Neuron (in vitro differentiated cells): ENCODE measurements at regions not wholly inside any gene's neighbourhood (a gene's known extent, or its start where the extent isn't known, plus 50 kb on each side); places are given as distances from the start of the nearest gene placed in this dataset.
"Not testable (repeated sequence)": the region's sequence is repeated elsewhere in the genome, so short reads cannot be mapped to it uniquely, and the experiment has no call there.

Experiments used
- H2AFZ ChIP-seq: one replicate; pipeline ENCODE4 v1.6.1; 2013; ENCODE audit warnings: low read depth, mild to moderate bottlenecking, inconsistent platforms, low read length, moderate library complexity
- H3K27me3 ChIP-seq: one replicate; pipeline ENCODE4 v1.6.1; 2013; ENCODE audit warnings: low read length; ENCODE audit not compliant: insufficient read depth
- H3K36me3 ChIP-seq: one replicate; pipeline ENCODE4 v1.6.1; 2013; ENCODE audit warnings: low read length; ENCODE audit not compliant: insufficient read depth
- H3K4me1 ChIP-seq: one replicate; pipeline ENCODE4 v1.6.1; 2013; ENCODE audit warnings: low read length; ENCODE audit not compliant: insufficient read depth
- H3K4me3 ChIP-seq: 2 replicates; pipeline ENCODE4 v1.5.1; 2013; ENCODE audit warnings: mild to moderate bottlenecking, low read length, moderate library complexity
- H3K9me3 ChIP-seq: one replicate; pipeline ENCODE4 v1.6.1; 2013; ENCODE audit warnings: low read length

DNA sequence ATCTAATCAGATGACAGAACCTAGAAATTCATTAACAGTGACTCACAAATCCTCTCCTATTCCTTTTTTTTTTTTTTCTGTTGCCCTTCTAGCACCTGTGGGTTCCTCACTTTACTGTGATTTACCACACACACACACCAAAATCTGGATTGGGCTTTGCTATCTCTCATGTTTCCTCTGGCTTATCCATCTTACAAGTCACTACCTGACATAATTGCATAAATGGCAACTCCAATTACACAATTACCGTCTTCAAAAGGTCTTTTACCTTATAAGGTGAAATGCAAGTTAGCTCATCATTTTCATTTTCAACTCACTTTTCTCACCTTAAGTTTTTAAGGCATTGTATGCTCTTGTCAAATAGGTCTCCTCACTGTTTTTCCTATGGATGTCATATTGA is 426.3 kb upstream of the MEF2C start:
- Histone ChIP-seq H3K36me3 (no peaks in the 10 kb centered on the region), H3K27me3 (no peaks in the 10 kb centered on the region), H2AFZ (no peak overlapping the region), H3K9me3 (no peaks in the 10 kb centered on the region), H3K4me1 (peaks cover 9% of the 10 kb centered on the region), H3K4me3 (no peak overlapping the region)

DNA sequence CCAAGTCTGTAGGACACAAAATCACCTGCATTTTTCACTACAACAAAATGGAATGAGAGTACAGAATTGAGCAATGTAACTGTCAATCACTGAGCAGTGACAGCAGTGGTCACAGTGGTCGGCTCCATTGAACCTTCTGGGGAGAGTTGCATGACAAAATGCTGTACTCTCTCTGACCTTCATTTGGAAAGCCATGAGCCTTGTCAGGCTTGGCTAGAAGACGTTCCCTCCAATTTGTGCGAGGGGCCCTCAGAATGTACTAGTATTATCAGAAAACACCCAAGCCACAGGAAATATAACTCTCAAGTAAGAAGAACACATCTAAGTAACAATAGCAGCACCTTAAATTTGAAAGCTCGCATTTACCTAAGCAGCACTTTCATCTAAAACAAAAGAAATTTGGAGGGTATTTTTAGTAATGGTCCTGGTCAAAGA is 425.6 kb upstream of the MEF2C start:
- Histone ChIP-seq H3K4me3 (no peak overlapping the region), H3K4me1 (peaks cover 7% of the 10 kb centered on the region), H3K36me3 (no peaks in the 10 kb centered on the region), H3K9me3 (no peaks in the 10 kb centered on the region), H2AFZ (no peak overlapping the region), H3K27me3 (no peaks in the 10 kb centered on the region)

DNA sequence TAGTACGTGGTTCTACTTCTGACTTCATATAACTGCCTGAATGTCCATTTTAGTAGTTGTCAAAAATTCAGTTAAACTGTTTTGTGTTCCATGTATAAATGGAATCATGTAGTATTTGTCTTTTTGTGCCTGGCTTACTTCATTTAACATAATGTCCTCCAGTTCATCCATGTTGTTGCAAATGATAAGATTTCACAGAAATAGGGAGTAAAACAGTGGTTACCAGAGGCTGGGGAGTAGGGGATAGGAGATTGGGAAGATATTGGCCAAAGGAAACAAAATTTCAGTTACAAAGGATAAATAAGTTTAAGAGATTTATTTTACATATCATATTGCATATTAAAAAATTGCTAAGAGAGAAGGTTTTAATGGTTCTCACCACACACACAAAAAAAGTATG is 425.0 kb upstream of the MEF2C start:
- no peaks in the 10 kb centered on the region for H3K27me3 ChIP-seq
- no peaks in the 10 kb centered on the region for H3K9me3 ChIP-seq
- H3K4me3 ChIP-seq, result no peak overlapping the region
- H2AFZ ChIP-seq, result no peak overlapping the region
- H3K4me1 ChIP-seq, result peaks cover 2% of the 10 kb centered on the region
- no peaks in the 10 kb centered on the region for H3K36me3 ChIP-seq

DNA sequence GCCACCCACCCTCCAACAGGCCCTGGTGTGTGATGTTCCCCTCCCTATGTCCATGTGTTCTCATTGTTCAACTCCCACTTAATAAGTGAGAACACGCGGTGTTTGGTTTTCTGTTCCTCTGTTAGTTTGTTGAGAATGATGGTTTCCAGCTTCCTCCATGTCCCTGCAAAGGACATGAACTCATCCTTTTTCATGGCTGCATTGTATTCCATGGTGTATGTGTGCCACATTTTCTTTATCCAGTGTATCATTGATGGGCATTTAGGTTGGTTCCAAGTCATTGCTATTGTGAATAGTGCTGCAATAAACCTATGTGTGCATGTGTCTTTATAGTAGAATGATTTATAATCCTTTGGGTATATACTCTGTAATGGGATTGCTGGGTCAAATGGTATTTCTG is 424.2 kb upstream of the MEF2C start:
- not testable (repeated sequence) for H3K9me3 ChIP-seq, H2AFZ ChIP-seq, H3K4me1 ChIP-seq, H3K4me3 ChIP-seq, H3K36me3 ChIP-seq, H3K27me3 ChIP-seq

DNA sequence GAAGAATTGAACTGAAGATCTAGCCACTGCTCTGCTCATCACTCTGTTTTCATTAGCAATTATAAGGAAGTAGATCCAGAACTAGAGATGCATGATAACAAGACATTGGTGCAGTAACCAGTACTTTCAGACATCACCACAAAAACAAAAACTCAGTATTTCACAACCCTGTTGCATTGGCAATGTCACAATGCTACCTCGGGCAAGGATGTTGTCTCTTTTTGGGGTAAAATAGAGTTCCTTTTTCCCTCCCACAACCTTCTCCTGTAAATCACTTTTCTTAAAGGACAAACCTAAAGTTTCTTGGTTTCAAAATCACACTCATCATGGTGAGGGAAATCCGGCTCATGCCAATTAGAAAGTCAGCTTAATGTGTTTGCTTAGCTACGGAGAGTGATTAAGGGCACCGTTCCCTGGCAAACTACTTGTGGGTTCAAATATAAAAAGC is 420.1 kb upstream of the MEF2C start:
- no peak overlapping the region for H3K4me3 ChIP-seq
- no peaks in the 10 kb centered on the region for H3K4me1 ChIP-seq
- H3K27me3 ChIP-seq, result no peaks in the 10 kb centered on the region
- H3K9me3 ChIP-seq, result no peaks in the 10 kb centered on the region
- no peak overlapping the region for H2AFZ ChIP-seq
- H3K36me3 ChIP-seq, result no peaks in the 10 kb centered on the region

DNA sequence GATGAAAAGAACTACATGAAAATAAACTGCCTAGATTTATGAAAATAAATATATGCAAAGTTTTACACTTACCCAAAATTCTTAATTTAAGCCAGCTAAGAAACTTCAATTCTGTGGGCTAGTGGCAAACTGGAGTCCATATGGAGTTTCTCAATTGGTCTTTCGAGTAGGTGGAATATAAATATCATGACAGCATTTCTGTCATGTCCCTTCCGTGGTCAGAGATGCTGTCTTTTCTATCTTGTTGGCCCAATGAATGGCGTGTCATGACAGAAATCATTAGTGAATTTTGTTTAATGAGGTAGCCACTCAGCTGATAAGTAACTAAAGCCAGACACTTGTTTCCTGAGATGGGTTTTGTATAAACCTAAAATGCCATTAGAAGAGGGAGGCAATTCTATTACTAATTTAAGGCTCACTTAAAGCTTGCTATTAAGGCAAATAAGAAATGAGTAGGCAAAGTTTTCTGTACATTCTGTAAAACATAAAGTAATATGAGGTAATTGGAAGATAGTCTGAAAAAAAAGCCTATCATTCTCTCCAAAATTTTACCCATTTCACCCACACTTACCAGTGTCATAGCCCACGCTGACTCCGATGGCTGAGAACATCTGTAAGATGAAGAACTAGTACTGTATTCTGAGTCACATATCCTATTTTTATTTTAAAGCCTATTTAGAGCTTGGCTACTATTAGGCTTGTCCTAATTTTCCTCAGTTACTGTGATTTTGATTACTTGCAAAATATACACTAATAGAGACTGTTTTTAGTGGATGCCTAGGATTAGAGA is 419.3 kb upstream of the MEF2C start:
- no peaks in the 10 kb centered on the region for H3K27me3 ChIP-seq
- H3K4me3 ChIP-seq, result no peak overlapping the region
- H3K9me3 ChIP-seq, result no peaks in the 10 kb centered on the region
- H3K36me3 ChIP-seq, result no peaks in the 10 kb centered on the region
- H3K4me1 ChIP-seq, result no peaks in the 10 kb centered on the region
- H2AFZ ChIP-seq, result no peak overlapping the region

DNA sequence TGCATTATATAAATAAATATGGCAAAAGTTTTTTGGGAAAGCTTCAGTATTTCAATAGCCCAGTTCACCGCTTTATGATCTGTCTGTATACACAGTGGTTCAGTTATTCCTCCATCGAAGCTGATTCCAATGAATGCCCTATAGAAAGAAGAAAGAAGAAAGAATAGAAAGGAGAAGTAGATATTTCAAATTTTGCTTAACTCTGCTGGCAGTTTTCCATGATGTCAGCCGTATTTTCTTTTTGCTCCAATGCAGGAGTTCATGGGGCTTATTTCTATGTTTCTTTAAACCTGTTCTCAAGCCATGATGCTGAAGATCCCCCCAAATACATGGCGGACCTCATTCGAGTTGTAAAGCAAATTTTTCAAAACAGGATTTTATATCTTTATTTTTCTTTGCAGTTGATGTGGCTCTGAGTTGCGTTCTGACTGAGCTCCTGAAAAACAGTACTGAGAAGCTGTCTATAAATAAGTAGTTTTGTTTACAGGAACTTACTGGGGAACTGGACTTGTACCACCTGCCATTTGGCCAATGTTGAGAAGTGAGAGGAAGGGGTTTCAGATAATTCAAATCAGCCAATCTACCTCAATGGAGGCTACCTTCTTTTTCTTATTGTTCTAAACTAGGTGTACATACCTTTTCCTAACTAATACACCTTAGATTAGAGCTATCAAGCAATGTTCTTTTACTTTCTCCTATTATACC is 418.5 kb upstream of the MEF2C start:
- Histone ChIP-seq H3K4me1 (no peaks in the 10 kb centered on the region), H3K4me3 (no peak overlapping the region)

DNA sequence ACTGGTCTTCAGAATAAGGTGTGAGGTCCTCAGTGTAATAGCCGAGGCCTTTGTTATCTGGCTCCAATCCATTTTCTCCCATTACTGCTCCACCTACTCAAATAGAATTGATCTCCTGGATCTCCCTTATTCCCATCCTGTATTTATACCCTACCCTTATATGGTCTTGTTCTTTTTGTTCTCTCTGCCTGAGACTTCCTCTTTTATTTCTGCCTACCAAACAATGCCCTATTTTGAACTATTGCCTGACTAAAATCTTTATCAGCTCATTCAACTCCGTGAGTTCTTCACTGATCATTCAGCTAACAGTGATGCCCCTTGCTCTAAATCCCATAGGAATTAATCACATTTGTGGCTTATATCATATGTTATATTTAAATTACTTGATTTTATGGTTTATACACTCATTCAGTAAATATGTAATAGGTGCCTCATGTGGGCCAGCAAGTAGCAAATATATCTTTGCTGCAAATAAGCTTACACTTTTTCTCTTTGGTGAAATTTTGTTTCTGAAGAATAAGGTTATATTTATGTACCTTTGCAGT is 417.5 kb upstream of the MEF2C start:
- Histone ChIP-seq H3K4me3 (no peak overlapping the region), H3K36me3 (no peaks in the 10 kb centered on the region), H3K9me3 (no peaks in the 10 kb centered on the region), H3K27me3 (no peaks in the 10 kb centered on the region), H2AFZ (no peak overlapping the region), H3K4me1 (no peaks in the 10 kb centered on the region)

More for the DNA sequence above, 418.5 kb upstream of the MEF2C start:
- Histone ChIP-seq H3K9me3 (no peaks in the 10 kb centered on the region), H3K27me3 (no peaks in the 10 kb centered on the region), H3K36me3 (no peaks in the 10 kb centered on the region), H2AFZ (no peak overlapping the region)

DNA sequence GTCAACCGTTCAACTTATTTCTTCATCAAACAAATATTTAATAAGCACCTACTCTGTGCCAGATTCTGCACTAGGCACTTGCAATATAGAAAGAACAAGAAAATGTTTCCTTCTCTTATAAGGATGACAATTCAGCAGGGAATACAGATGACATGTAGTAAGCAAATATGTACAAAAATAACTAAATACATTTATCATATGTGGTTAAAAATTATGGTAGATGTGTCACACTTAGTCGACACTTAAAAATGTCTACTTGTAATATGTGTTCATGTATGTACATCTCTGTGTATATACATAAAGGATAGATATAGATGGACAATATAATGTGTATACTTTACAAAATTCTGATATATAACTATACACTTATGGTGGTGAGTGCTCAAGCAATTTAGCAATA is 417.0 kb upstream of the MEF2C start:
- H2AFZ ChIP-seq, result no peak overlapping the region
- no peaks in the 10 kb centered on the region for H3K4me1 ChIP-seq
- no peak overlapping the region for H3K4me3 ChIP-seq
- H3K9me3 ChIP-seq, result no peaks in the 10 kb centered on the region
- H3K36me3 ChIP-seq, result no peaks in the 10 kb centered on the region
- H3K27me3 ChIP-seq, result no peaks in the 10 kb centered on the region

DNA sequence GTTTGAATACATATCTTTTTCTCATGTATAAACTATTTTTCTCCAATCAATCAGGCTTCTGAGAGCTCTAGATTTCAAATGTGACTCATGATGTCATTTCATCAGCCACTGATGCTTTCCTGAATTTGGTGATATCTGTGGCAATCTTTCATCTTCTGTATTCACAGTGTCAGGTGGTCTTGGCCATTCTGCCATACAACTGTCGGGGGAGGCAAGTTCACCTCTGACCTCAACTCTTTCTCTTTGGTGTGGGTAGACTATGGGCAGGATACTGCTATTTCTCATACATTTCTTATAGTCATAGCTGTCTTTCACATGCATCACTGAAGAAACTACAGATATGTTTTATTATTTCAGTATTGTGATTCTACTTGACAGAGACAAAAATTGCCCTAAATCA is 414.1 kb upstream of the MEF2C start:
- Histone ChIP-seq H3K27me3 (no peaks in the 10 kb centered on the region), H3K36me3 (no peaks in the 10 kb centered on the region), H3K4me3 (no peak overlapping the region), H3K9me3 (no peaks in the 10 kb centered on the region), H3K4me1 (no peaks in the 10 kb centered on the region), H2AFZ (no peak overlapping the region)

DNA sequence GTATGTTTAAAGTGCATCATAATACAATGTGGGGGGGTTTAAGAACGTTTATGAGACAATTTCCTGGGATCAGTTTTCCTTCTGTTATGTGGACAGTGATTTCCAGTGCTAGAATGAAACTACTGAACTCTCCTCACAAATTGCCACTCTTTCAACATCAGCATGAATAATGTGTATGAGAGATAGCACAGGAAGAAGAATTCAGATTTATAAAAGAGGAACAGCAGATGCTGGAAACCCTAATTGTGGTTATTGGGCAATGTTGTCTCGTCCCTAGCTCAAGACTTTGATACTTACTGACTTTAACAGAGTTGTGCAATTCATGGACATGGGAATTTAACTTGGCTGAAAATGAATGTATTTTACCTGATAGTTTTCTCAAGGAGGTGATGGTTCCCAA is 410.8 kb upstream of the MEF2C start:
- Histone ChIP-seq H2AFZ (no peak overlapping the region), H3K36me3 (no peaks in the 10 kb centered on the region), H3K27me3 (no peaks in the 10 kb centered on the region), H3K4me3 (no peak overlapping the region), H3K4me1 (peaks cover 2% of the 10 kb centered on the region), H3K9me3 (no peaks in the 10 kb centered on the region)

DNA sequence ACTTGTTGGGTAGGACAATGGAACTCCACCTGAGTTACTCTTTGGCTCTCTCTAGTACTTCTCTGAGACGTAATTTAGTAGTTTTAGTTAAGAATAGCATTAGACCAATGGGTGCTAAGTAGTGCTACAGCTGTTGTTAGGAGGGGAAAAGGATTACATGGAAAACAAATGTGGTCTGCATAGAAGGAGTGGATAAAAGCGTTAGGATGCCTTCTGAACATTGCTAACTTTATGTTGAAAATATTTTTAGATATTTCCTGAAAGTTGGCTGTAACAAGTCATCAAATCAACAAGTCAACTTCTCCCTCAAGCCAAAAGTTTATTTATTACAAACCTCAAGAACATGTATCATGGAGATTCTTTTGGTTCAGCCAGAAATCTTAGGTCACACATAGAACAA is 409.5 kb upstream of the MEF2C start:
- peaks cover 2% of the 10 kb centered on the region for H3K4me1 ChIP-seq

DNA sequence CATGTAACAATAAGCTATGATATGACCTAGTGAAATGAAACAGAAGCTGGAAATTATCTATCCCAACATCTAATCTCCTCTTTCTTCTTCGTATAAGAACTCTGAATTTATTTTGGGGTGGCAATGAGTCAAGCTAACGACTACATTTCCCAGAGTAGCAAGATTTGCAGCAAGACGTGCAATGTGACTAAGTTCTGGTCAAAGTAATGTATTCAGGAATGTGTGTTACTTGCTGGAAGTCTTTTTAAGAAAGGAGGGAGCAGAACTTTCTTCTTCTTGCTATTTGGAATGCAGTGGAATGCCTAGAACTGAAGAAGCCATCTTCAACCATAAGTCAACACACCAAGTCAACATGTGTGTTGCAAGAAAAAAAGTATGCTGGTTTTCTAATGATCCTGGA is 406.6 kb upstream of the MEF2C start:
- Histone ChIP-seq H3K4me1 (peaks cover 2% of the 10 kb centered on the region), H3K9me3 (no peaks in the 10 kb centered on the region), H3K27me3 (no peaks in the 10 kb centered on the region), H3K36me3 (no peaks in the 10 kb centered on the region), H2AFZ (no peak overlapping the region), H3K4me3 (no peak overlapping the region)

More for the DNA sequence above, 409.5 kb upstream of the MEF2C start:
- H3K4me3 ChIP-seq, result no peak overlapping the region
- H3K27me3 ChIP-seq, result no peaks in the 10 kb centered on the region
- no peaks in the 10 kb centered on the region for H3K9me3 ChIP-seq
- H3K36me3 ChIP-seq, result no peaks in the 10 kb centered on the region
- no peak overlapping the region for H2AFZ ChIP-seq
